ENCODE measurements at regions not wholly inside any gene's neighbourhood (a gene's known extent, or its start where the extent isn't known, plus 50 kb on each side); places are given as distances from the start of the nearest gene placed in this dataset.
"Not testable (repeated sequence)": the region's sequence is repeated elsewhere in the genome, so short reads cannot be mapped to it uniquely, and the experiment has no call there.

GRCh38 chr10:131580076-131580652 is 268.6 kb upstream of the TCERG1L start:
- intact Hi-C loops (cut with micrococcal nuclease; ENCODE audit: unreplicated experiment), result no loop called here

GRCh38 chr10:131580674-131581073 is 269.2 kb upstream of the TCERG1L start:
- Mint-ChIP-seq H3K27me3 (ENCODE audit: insufficient read depth, unreplicated experiment) (peaks cover 2% of the 10 kb centered on the region), H3K27ac (ENCODE audit: unreplicated experiment) (no peak overlapping the region), H3K9me3 (ENCODE audit: unreplicated experiment) (peaks cover 2% of the 10 kb centered on the region), H3K4me1 (ENCODE audit: low read depth, unreplicated experiment) (no peaks in the 10 kb centered on the region), H3K36me3 (ENCODE audit: insufficient read depth, unreplicated experiment) (no peaks in the 10 kb centered on the region), H3K4me3 (ENCODE audit: unreplicated experiment) (no peak overlapping the region)
- CTCF ChIA-PET, result no interaction called here
- no peaks in the 10 kb centered on the region for H3K27me3 ChIP-seq (replicated peaks; ENCODE audit: control insufficient read depth, insufficient read depth, low read length)
- no peaks in the 10 kb centered on the region for H3K36me3 ChIP-seq (ENCODE audit: control insufficient read depth, insufficient read depth, low read length)
- no peak overlapping the region for H3K4me3 ChIP-seq (ENCODE audit: low read depth, low read length)
- TF ChIP-seq CTCF (IDR thresholded peaks at IDR 0.05; ENCODE audit: insufficient read depth in 1 of 2, low read depth in 1 of 2, low read length in 1 of 2, severe bottlenecking in 1 of 2, unreplicated experiment in 1 of 2), result no peak
- intact Hi-C loops (cut with micrococcal nuclease; ENCODE audit: unreplicated experiment), result no loop called here
- no peaks in the 10 kb centered on the region for H3K4me1 ChIP-seq
- no peaks in the 10 kb centered on the region for H3K9me3 ChIP-seq
- DNase-seq, result no peak
- POLR2A ChIA-PET, result no interaction called here
- BruUV-seq (replicated peaks), result no TSS peak

More at GRCh38 chr10:131580076-131580652, 268.6 kb upstream of the TCERG1L start:
- no peak for TF ChIP-seq CTCF (IDR thresholded peaks at IDR 0.05; ENCODE audit: insufficient read depth in 1 of 2, low read depth in 1 of 2, low read length in 1 of 2, severe bottlenecking in 1 of 2, unreplicated experiment in 1 of 2)
- no peaks in the 10 kb centered on the region for H3K27me3 ChIP-seq (replicated peaks; ENCODE audit: control insufficient read depth, insufficient read depth, low read length)
- no peaks in the 10 kb centered on the region for H3K9me3 Mint-ChIP-seq (ENCODE audit: unreplicated experiment)
- H3K4me1 Mint-ChIP-seq (ENCODE audit: low read depth, unreplicated experiment), result no peaks in the 10 kb centered on the region
- DNase-seq, result no peak
- H3K9me3 ChIP-seq, result no peaks in the 10 kb centered on the region
- CTCF ChIA-PET, result no interaction called here
- no peaks in the 10 kb centered on the region for H3K27me3 Mint-ChIP-seq (ENCODE audit: insufficient read depth, unreplicated experiment)
- H3K36me3 Mint-ChIP-seq (ENCODE audit: insufficient read depth, unreplicated experiment), result no peaks in the 10 kb centered on the region
- POLR2A ChIA-PET, result no interaction called here
- no peaks in the 10 kb centered on the region for H3K4me1 ChIP-seq
- BruUV-seq (replicated peaks), result no TSS peak
- H3K4me3 ChIP-seq (ENCODE audit: low read depth, low read length), result no peak overlapping the region
- H3K4me3 Mint-ChIP-seq (ENCODE audit: unreplicated experiment), result no peak overlapping the region
- no peak overlapping the region for H3K27ac Mint-ChIP-seq (ENCODE audit: unreplicated experiment)
- no peaks in the 10 kb centered on the region for H3K36me3 ChIP-seq (ENCODE audit: control insufficient read depth, insufficient read depth, low read length)

GRCh38 chr10:131581547-131581946 is 270.0 kb upstream of the TCERG1L start:
- peaks cover 11% of the 10 kb centered on the region for H3K9me3 Mint-ChIP-seq (ENCODE audit: unreplicated experiment)
- CTCF ChIA-PET, result not testable (repeated sequence)

GRCh38 chr10:131584287-131584686 is 272.8 kb upstream of the TCERG1L start:
- Mint-ChIP-seq H3K27ac (ENCODE audit: unreplicated experiment) (no peak overlapping the region), H3K36me3 (ENCODE audit: insufficient read depth, unreplicated experiment) (no peaks in the 10 kb centered on the region), H3K4me1 (ENCODE audit: low read depth, unreplicated experiment) (no peaks in the 10 kb centered on the region), H3K9me3 (ENCODE audit: unreplicated experiment) (peaks cover 11% of the 10 kb centered on the region), H3K27me3 (ENCODE audit: insufficient read depth, unreplicated experiment) (peaks cover 4% of the 10 kb centered on the region), H3K4me3 (ENCODE audit: unreplicated experiment) (no peak overlapping the region)
- Histone ChIP-seq H3K4me1 (no peaks in the 10 kb centered on the region), H3K9me3 (no peaks in the 10 kb centered on the region), H3K36me3 (ENCODE audit: control insufficient read depth, insufficient read depth, low read length) (no peaks in the 10 kb centered on the region), H3K27me3 (replicated peaks; ENCODE audit: control insufficient read depth, insufficient read depth, low read length) (no peaks in the 10 kb centered on the region), H3K4me3 (ENCODE audit: low read depth, low read length) (no peak overlapping the region)
- BruUV-seq (replicated peaks), result no TSS peak
- ChIA-PET CTCF (no interaction called here), POLR2A (no interaction called here)
- DNase-seq, result no peak
- intact Hi-C loops (cut with micrococcal nuclease; ENCODE audit: unreplicated experiment), result no loop called here
- TF ChIP-seq CTCF (IDR thresholded peaks at IDR 0.05; ENCODE audit: insufficient read depth in 1 of 2, low read depth in 1 of 2, low read length in 1 of 2, severe bottlenecking in 1 of 2, unreplicated experiment in 1 of 2), result no peak

More at GRCh38 chr10:131581547-131581946, 270.0 kb upstream of the TCERG1L start:
- H3K4me3 Mint-ChIP-seq (ENCODE audit: unreplicated experiment); H3K4me1 Mint-ChIP-seq (ENCODE audit: low read depth, unreplicated experiment); H3K9me3 ChIP-seq; H3K27me3 ChIP-seq (replicated peaks; ENCODE audit: control insufficient read depth, insufficient read depth, low read length); intact Hi-C loops (cut with micrococcal nuclease; ENCODE audit: unreplicated experiment); H3K4me3 ChIP-seq (ENCODE audit: low read depth, low read length); H3K36me3 Mint-ChIP-seq (ENCODE audit: insufficient read depth, unreplicated experiment); H3K4me1 ChIP-seq; H3K27me3 Mint-ChIP-seq (ENCODE audit: insufficient read depth, unreplicated experiment); POLR2A ChIA-PET; DNase-seq; BruUV-seq (replicated peaks); H3K36me3 ChIP-seq (ENCODE audit: control insufficient read depth, insufficient read depth, low read length); H3K27ac Mint-ChIP-seq (ENCODE audit: unreplicated experiment): not testable (repeated sequence)

All from Caco-2 (cell line).